CD4-positive, alpha-beta T cell treated with Interferon gamma for 1 hour (primary cell): ENCODE measurements at regions not wholly inside any gene's neighbourhood (a gene's known extent, or its start where the extent isn't known, plus 50 kb on each side); places are given as distances from the start of the nearest gene placed in this dataset.

Source experiments
- DNase-seq: peaks from one replicate; pipeline ENCODE4 v3.0.0-alpha.2; 2020

DNA sequence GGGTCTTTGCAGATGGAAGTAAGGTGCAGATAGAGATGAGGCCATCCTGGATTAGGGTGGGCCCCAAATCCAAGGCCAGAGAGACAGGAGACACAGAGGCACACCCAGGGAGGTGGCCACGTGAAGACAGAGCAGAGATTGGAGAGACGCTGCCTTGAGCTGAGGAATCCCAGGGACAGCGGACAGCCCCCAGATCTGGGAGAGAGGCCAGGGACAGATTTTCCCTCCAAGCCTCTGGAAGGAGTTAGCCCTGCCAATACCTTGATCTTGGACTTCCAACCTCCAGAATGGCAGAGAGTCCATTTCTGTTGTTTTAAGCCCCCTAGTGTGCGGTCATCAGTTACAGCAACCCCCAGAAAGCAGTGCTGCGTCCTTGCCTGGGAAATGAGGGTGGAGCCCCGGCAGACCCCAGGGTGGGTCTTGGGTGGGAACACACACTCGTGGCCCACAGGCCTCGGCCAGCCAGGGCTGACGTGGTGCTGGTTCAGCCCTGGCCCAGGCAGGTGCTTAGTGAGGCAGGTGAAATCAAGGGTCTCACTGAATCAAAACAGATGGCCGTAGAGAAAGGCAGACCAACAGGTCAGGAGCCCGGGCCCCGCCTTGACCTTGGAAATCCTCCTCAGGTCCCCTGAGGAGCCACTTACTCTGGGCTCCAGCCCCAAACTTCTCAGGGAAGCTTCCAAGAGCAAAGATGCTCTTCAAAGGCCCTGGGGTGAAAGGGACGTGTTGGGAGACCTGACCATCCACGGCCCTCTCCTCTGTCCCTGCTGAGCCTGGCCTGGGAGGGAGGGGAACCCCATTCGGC lies 169.3 kb downstream of the RBFOX3 start:
- no peak for DNase-seq

DNA sequence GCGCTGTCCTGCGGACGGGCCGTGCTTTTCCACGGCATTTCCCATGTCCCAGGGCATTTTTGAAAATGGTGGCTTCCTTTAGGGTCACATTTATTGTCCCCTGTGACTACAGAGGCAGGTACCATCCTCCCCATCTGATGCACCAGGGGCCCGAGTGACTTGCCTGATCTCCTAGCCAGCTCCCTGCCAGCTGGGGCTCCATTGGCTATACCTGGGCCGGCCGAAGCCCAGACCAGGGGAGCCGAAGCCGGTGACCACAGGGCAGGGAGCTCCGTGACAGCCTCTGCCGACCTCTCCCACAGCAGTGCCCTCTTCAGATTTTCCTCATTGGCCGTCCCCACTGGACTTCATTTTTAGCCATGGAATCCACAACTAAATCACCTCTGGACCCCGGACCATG lies 170.6 kb downstream of the RBFOX3 start:
- no peak for DNase-seq

GRCh38 chr17:79439493-79439892 lies 171.4 kb downstream of the RBFOX3 start:
- no peak for DNase-seq

GRCh38 chr17:79438546-79439334 lies 172.1 kb downstream of the RBFOX3 start:
- DNase-seq: no peak

GRCh38 chr17:79438058-79438457 lies 172.8 kb downstream of the RBFOX3 start:
- no peak for DNase-seq

DNA sequence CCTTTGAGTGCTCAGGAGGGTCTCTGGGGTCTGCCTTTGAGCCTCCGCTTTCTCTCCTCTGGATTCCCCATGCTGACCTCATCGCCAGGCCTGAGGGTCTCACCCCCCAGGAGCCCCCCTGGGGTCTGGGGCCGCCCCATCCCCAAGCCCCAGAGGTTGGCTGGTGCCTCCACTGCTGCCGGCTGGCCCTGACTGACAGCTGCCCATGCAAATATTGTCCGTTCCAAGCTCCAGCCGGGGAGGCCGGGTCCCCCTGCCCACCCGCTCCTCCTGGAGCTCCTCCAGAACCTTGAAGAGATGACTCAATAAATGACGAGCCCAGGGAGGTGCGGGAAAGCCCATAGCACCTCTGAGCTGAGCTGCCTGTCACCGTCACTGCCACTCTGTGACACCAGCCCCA lies 173.8 kb downstream of the RBFOX3 start:
- no peak for DNase-seq

GRCh38 chr17:79435962-79436361 lies 174.9 kb downstream of the RBFOX3 start:
- DNase-seq: no peak

- DNase-seq: no peak
Observed at GRCh38 chr17:79435296-79435695, 175.6 kb downstream of the RBFOX3 start.

DNA sequence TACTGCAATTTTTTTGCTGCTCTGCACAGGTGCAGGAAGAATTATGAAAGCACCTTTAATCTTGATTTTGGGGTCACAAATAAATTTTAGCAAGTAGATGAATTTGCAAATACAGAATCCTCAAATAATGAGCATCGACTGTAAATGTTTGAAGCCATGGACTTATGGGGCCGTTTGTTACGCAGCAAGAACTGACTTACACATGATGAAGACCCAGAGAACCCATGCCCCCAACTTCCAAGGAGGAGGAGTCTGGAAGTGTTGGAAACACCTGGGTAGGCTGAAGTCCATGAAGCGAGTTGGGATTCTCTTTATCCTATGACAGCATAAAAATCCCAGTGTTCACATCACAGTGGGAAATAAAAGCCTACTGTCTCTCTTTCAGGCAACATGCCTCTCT lies 176.6 kb downstream of the RBFOX3 start:
- no peak for DNase-seq

GRCh38 chr17:79433379-79433778 lies 177.5 kb downstream of the RBFOX3 start:
- no peak for DNase-seq

DNA sequence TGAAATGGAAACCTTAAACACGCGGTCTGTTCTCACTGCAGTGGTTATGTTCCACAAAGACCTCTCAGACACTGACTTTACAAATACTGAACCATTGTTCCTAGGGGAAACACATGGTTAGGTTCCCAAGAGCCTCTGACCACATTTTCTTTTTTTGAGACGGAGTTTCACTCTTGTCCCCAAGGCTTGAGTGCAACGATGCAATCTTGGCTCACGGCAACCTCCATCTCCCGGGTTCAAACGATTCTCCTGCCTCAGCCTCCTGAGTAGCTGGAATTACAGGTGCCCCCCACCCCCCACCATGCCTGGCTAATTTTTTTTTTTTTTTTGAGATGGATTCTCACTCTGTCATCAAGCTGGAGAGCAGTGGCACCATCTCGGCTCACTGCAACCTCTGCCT lies 179.7 kb downstream of the RBFOX3 start:
- no peak for DNase-seq

GRCh38 chr17:79429864-79430494 lies 180.9 kb downstream of the RBFOX3 start:
- no peak for DNase-seq

- DNase-seq: no peak
Observed at GRCh38 chr17:79428988-79429387, 181.9 kb downstream of the RBFOX3 start.

DNA sequence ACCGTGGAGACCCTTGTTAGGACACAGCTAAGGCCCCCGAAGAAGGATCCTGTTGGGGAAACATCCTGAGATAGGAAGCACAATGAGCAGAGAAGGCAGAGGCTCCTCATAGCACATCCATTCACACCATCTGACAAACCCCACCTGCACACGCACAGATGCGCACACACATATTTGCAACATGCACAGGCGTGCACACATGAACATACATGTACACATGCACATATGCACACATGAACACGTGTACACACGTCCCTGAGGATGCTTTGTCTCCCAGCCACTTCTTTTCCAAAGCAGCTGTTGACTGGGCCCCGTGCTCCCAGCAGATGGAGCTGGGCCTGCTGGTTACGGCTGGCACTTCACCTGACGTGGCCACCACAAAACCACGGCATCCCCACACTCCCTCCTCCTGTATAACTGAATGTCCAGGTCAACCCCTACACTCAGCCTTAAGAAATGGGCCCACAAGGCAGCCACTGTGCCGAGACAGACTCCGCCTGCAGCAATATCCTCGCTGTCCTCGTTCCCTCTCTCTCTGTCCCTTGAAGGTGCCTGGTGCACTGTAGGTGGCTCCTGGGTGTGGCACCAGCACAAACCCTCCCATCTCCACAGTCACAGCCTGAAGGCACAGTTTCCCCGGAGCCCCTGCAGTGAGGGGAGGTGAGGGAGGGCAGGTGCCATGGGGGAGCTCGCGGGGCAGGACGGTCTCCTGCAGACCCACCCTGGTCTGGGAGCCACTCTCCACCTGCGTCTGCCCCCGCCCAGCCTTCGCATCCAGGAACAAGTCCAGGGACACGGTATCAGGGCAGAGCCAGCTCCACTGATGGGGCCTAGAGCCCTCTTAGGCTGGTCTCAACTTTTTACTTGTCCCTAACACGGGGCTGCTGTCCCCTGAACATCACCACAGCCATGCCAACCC lies 183.0 kb downstream of the RBFOX3 start:
- no peak for DNase-seq

DNA sequence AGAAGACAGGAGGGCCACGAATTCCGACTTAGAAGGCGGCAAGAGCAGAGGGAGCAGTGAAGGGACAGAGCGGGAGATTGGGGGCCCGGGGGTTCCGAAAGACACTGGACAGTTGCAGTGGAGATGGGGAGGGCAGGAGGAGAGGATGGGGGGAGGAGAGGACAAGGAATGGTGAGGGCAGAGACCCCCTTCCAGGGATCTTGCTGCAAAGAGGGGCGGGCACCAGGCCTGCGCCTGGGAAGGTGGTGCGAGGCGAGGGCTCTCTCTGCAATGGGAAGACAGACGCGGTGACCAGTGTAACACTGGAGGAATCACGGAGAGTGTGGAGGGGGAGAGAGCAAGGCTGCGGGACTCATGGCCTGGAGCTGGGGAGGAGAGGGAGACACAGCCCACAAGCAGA lies 185.2 kb downstream of the RBFOX3 start:
- DNase-seq: no peak

DNA sequence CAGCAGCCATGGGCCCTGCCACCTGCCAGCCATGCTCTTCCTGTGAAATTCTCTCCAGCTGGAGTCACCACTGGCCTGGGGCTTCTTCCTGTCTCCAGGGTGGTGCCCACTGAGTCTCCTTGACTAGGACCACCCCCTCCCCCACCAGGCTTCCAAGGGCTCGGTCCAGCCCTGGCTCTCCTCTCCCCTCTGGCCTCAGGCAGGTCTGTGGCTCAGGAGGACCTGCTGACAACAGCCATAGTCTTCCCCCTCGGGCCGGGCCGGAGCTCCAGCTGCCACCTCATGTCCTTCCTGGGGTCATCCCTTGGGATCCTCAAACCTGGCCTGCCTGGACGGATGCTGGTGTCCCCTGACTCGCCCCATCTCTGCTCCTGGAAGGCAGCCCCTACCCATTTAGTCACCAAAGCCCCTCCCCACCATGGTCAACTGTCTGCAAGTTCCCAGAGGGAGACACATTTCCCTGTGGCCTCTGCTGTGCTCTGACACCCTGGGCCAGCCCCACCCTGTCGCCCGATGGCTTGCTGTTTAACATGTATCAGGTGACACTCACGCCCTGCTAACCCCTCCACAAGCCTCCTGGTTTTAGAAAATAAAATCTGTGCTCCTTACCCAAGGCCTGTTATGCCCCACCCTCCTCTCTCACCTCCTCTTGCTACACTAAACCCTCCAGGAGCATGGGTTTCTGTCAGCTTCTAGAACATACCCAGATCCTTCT lies 186.2 kb downstream of the RBFOX3 start:
- DNase-seq: no peak

GRCh38 chr17:79423811-79424465 lies 186.9 kb downstream of the RBFOX3 start:
- DNase-seq: no peak

- no peak for DNase-seq
Observed at GRCh38 chr17:79422236-79422635, 188.6 kb downstream of the RBFOX3 start.

GRCh38 chr17:79420318-79421243 lies 190.3 kb downstream of the RBFOX3 start:
- DNase-seq: no peak

DNA sequence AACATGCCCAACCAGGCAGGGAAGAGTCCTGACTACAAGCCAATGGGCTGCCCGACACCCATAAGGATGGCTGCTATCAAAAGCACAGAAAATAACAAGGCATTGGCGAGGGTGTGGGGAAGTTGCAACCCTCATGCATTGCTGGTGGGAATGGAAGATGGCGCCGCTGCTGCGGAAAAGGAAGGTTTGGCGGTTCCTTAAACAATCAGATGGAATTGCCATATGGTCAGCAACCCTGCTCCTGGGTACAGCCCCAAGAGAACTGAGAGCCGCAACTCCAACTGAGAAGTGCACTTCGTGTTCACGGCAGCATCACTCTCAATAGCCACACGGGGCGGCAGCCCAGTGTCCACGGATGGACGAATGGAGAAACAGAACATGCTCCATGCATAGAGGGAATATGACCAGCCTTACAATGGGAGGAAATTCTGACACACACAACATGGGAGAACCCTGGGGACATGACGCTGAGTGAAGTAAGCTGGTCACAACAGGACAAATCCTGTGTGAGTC lies 193.3 kb downstream of the RBFOX3 start:
- DNase-seq: no peak
